SK-N-SH treated with all-trans-retinoic acid at 6 μM for 48 hours (cell line): ENCODE measurements at regions not wholly inside any gene's neighbourhood (a gene's known extent, or its start where the extent isn't known, plus 50 kb on each side); places are given as distances from the start of the nearest gene placed in this dataset.

Experiments
- ATAC-seq: fragments of 200-7000 bp; cut with Tn5 transposase; 3 replicates; pipeline ENCODE4 v1.9.1; 2020; ENCODE audit warnings: mild to moderate bottlenecking, moderate library complexity
- ARNTL ChIP-seq: fragments of 450-650 bp; formaldehyde crosslinking; IDR thresholded peaks from 2 replicates; pipeline ENCODE4 v1.5.0; 2020; ENCODE audit warnings: low read depth, mild to moderate bottlenecking, moderate library complexity, borderline replicate concordance
- BACH2 ChIP-seq: fragments of 250-450 bp; sonication (Bioruptor Pico); IDR thresholded peaks from 2 replicates; pipeline ENCODE4 v1.9.0; 2021; ENCODE audit warnings: mild to moderate bottlenecking, borderline replicate concordance
- CSDC2 ChIP-seq: fragments of 250-450 bp; sonication (Bioruptor Pico); IDR thresholded peaks from 2 replicates; pipeline ENCODE4 v1.5.0; 2020; ENCODE audit warnings: mild to moderate bottlenecking, moderate library complexity
- CSRNP3 ChIP-seq: fragments of 250-450 bp; sonication (Bioruptor Pico); IDR thresholded peaks from 2 replicates; pipeline ENCODE4 v1.5.1; 2021; ENCODE audit warnings: mild to moderate bottlenecking, moderate library complexity
- ESRRG ChIP-seq: fragments of 250-450 bp; sonication (Bioruptor Pico); IDR thresholded peaks from 2 replicates; pipeline ENCODE4 v1.6.1; 2021; ENCODE audit warnings: mild to moderate bottlenecking
- GLIS3 ChIP-seq: fragments of 250-450 bp; sonication (Bioruptor Pico); IDR thresholded peaks from 2 replicates; pipeline ENCODE4 v1.5.0; 2020; ENCODE audit warnings: mild to moderate bottlenecking, moderate library complexity
- ISL1 ChIP-seq: fragments of 250-450 bp; sonication (Bioruptor Pico); IDR thresholded peaks from 2 replicates; pipeline ENCODE4 v2.1.2; 2022; ENCODE audit warnings: mild to moderate bottlenecking, moderate library complexity
- PATZ1 ChIP-seq: fragments of 250-450 bp; sonication (Bioruptor Pico); IDR thresholded peaks from 2 replicates; pipeline ENCODE4 v1.8.0; 2020; ENCODE audit warnings: mild to moderate bottlenecking, moderate library complexity, borderline replicate concordance
- PPARA ChIP-seq: fragments of 250-450 bp; sonication (Bioruptor Pico); IDR thresholded peaks from 2 replicates; pipeline ENCODE4 v1.5.0; 2020; ENCODE audit warnings: mild to moderate bottlenecking, borderline replicate concordance
- RARB ChIP-seq: fragments of 250-450 bp; sonication (Bioruptor Pico); IDR thresholded peaks from 2 replicates; pipeline ENCODE4 v1.8.0; 2021; ENCODE audit warnings: mild to moderate bottlenecking, moderate library complexity
- TOX ChIP-seq: fragments of 250-450 bp; sonication (Bioruptor Pico); IDR thresholded peaks from 2 replicates; pipeline ENCODE4 v1.8.0; 2021; ENCODE audit warnings: mild to moderate bottlenecking, moderate library complexity, borderline replicate concordance
- TSHZ2 ChIP-seq: fragments of 250-450 bp; sonication (Bioruptor Pico); IDR thresholded peaks from 2 replicates; pipeline ENCODE4 v1.5.0; 2020; ENCODE audit warnings: mild to moderate bottlenecking, moderate library complexity
- ZC3H10 ChIP-seq: fragments of 250-450 bp; sonication (Bioruptor Pico); IDR thresholded peaks from 2 replicates; pipeline ENCODE4 v1.5.1; 2021; ENCODE audit warnings: mild to moderate bottlenecking, moderate library complexity
- ZFP30 ChIP-seq: fragments of 450-650 bp; formaldehyde crosslinking; IDR thresholded peaks from 2 replicates; pipeline ENCODE4 v1.5.0; 2022; ENCODE audit warnings: mild to moderate bottlenecking, moderate library complexity
- ZNF70 ChIP-seq: fragments of 450-650 bp; formaldehyde crosslinking; IDR thresholded peaks from 2 replicates; pipeline ENCODE4 v1.5.0; 2020; ENCODE audit warnings: mild to moderate bottlenecking, moderate library complexity
- ZNF8 ChIP-seq: fragments of 450-650 bp; formaldehyde crosslinking; IDR thresholded peaks from 2 replicates; pipeline ENCODE4 v1.5.0; 2020; ENCODE audit warnings: mild to moderate bottlenecking, moderate library complexity
- TF ChIP-seq, protein P1 (sequence below): fragments of 250-450 bp; sonication (Bioruptor Pico); IDR thresholded peaks from 2 replicates; pipeline ENCODE4 v1.5.1; 2020; ENCODE audit warnings: low read depth, mild to moderate bottlenecking, moderate library complexity

GRCh38 chr5:52466749-52467520 lies 320.8 kb upstream of the ITGA1 start:
- ATAC-seq, result no peak
- TF ChIP-seq ZNF70 (CRISPR knock-in tag), result no peak
- no peak for TF ChIP-seq ZNF8 (CRISPR knock-in tag)
- TF ChIP-seq ARNTL (CRISPR knock-in tag), result no peak
- TF ChIP-seq ZC3H10 (CRISPR knock-in tag), result no peak
- no peak for TF ChIP-seq CSDC2 (CRISPR knock-in tag)
- TF ChIP-seq CSRNP3 (CRISPR knock-in tag), result no peak
- TF ChIP-seq ESRRG (CRISPR knock-in tag), result no peak
- TF ChIP-seq TSHZ2 (CRISPR knock-in tag), result no peak
- TF ChIP-seq GLIS3, result no peak
- no peak for TF ChIP-seq PATZ1 (CRISPR knock-in tag)

GRCh38 chr5:52468976-52469375 lies 318.7 kb upstream of the ITGA1 start:
- ATAC-seq, result no peak
- TF ChIP-seq, protein P1, sequence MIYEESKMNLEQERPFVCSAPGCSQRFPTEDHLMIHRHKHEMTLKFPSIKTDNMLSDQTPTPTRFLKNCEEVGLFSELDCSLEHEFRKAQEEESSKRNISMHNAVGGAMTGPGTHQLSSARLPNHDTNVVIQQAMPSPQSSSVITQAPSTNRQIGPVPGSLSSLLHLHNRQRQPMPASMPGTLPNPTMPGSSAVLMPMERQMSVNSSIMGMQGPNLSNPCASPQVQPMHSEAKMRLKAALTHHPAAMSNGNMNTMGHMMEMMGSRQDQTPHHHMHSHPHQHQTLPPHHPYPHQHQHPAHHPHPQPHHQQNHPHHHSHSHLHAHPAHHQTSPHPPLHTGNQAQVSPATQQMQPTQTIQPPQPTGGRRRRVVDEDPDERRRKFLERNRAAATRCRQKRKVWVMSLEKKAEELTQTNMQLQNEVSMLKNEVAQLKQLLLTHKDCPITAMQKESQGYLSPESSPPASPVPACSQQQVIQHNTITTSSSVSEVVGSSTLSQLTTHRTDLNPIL (CRISPR knock-in tag), result no peak
- no peak for TF ChIP-seq GLIS3
- TF ChIP-seq PPARA (CRISPR knock-in tag), result no peak
- TF ChIP-seq CSRNP3 (CRISPR knock-in tag), result no peak
- no peak for TF ChIP-seq ZNF8 (CRISPR knock-in tag)
- no peak for TF ChIP-seq TOX
- no peak for TF ChIP-seq BACH2 (CRISPR knock-in tag)
- no peak for TF ChIP-seq TSHZ2 (CRISPR knock-in tag)
- no peak for TF ChIP-seq ZFP30 (CRISPR knock-in tag)
- no peak for TF ChIP-seq CSDC2 (CRISPR knock-in tag)
- TF ChIP-seq ISL1, result no peak
- no peak for TF ChIP-seq ZC3H10 (CRISPR knock-in tag)
- no peak for TF ChIP-seq RARB (CRISPR knock-in tag)
